GM19023 (cell line): ENCODE measurements at regions not wholly inside any gene's neighbourhood (a gene's known extent, or its start where the extent isn't known, plus 50 kb on each side); places are given as distances from the start of the nearest gene placed in this dataset.

Experiments
- ATAC-seq: cut with Tn5 transposase; IDR thresholded peaks from one replicate; pipeline ENCODE4 v1.9.1; 2021; ENCODE audit warnings: mild to moderate bottlenecking, moderate library complexity; ENCODE audit not compliant: unreplicated experiment

GRCh38 chr12:124184456-124184855, 110.4 kb upstream of the RFLNA start:
- ATAC-seq: no peak

GRCh38 chr12:124185971-124186686, 108.8 kb upstream of the RFLNA start:
- no peak for ATAC-seq

GRCh38 chr12:124188084-124188483, 106.8 kb upstream of the RFLNA start:
- no peak for ATAC-seq

- no peak for ATAC-seq
Measured at GRCh38 chr12:124188561-124189405, 106.1 kb upstream of the RFLNA start.

GRCh38 chr12:124190312-124191023, 104.4 kb upstream of the RFLNA start:
- no peak for ATAC-seq

GRCh38 chr12:124191024-124191359, 103.9 kb upstream of the RFLNA start:
- no peak for ATAC-seq

GRCh38 chr12:124191966-124192365, 102.9 kb upstream of the RFLNA start:
- ATAC-seq: no peak

- no peak for ATAC-seq
Measured at GRCh38 chr12:124194264-124194892, 100.5 kb upstream of the RFLNA start.

GRCh38 chr12:124194893-124195566, 99.9 kb upstream of the RFLNA start:
- ATAC-seq: no peak

- ATAC-seq: no peak
Measured at GRCh38 chr12:124195567-124195942, 99.3 kb upstream of the RFLNA start.

- no peak for ATAC-seq
Measured at GRCh38 chr12:124196236-124196635, 98.7 kb upstream of the RFLNA start.

GRCh38 chr12:124201248-124201647, 93.6 kb upstream of the RFLNA start:
- no peak for ATAC-seq

- no peak for ATAC-seq
Measured at GRCh38 chr12:124203176-124203575, 91.7 kb upstream of the RFLNA start.

GRCh38 chr12:124205405-124205804, 89.5 kb upstream of the RFLNA start:
- ATAC-seq: no peak

- ATAC-seq: no peak
Measured at GRCh38 chr12:124207049-124207448, 87.8 kb upstream of the RFLNA start.

GRCh38 chr12:124207617-124208016, 87.3 kb upstream of the RFLNA start:
- no peak for ATAC-seq

GRCh38 chr12:124208489-124208888, 86.4 kb upstream of the RFLNA start:
- ATAC-seq: no peak

GRCh38 chr12:124210991-124211577, 83.8 kb upstream of the RFLNA start:
- ATAC-seq: no peak

GRCh38 chr12:124211753-124212152, 83.1 kb upstream of the RFLNA start:
- ATAC-seq: no peak

- ATAC-seq: no peak
Measured at GRCh38 chr12:124213666-124214347, 81.1 kb upstream of the RFLNA start.
